Transverse colon (tissue), 4 donors: ENCODE measurements at regions not wholly inside any gene's neighbourhood (a gene's known extent, or its start where the extent isn't known, plus 50 kb on each side); places are given as distances from the start of the nearest gene placed in this dataset.

Experiments used
- DNase-seq: peaks from one replicate; pipeline ENCODE4 v3.0.0-alpha.2; 2019
- H3K27ac ChIP-seq, 4 donors: fragments of 200-600 bp; sonication (generic); 2 replicates each; pipeline ENCODE4 v1.5.1; 2016 to 2018; ENCODE audit warnings: inconsistent platforms in 4 of 4
- H3K27me3 ChIP-seq: fragments of 200-600 bp; sonication (generic); 2 replicates; pipeline ENCODE4 v1.5.1; 2017; ENCODE audit warnings: inconsistent platforms
- H3K36me3 ChIP-seq, 4 donors: fragments of 200-600 bp; sonication (generic); 2 replicates each; pipeline ENCODE4 v1.5.1; 2017 to 2019; ENCODE audit warnings: inconsistent platforms in 4 of 4
- H3K4me1 ChIP-seq, 4 donors: fragments of 200-600 bp; sonication (generic); 2 replicates each; pipeline ENCODE4 v1.5.1; 2017 to 2020; ENCODE audit warnings: inconsistent platforms in 4 of 4
- H3K4me3 ChIP-seq, 4 donors: fragments of 200-600 bp; sonication (generic); 1 replicate in 1 of 4; 2 replicates in 3 of 4; pipeline versions ENCODE4 v1.5.1 to v1.6.1; 2017 to 2019; ENCODE audit warnings: inconsistent platforms in 4 of 4
- H3K9me3 ChIP-seq, 2 donors: fragments of 200-600 bp; sonication (generic); 2 replicates each; pipeline ENCODE4 v1.5.1; 2017 to 2019; ENCODE audit warnings: inconsistent platforms in 2 of 2
- EP300 ChIP-seq: sonication (generic); formaldehyde crosslinking; IDR thresholded peaks from one replicate; pipeline ENCODE4 v1.6.1; 2017; ENCODE audit warnings: antibody characterized with exemption, low read depth
- POLR2A ChIP-seq: fragments of 450-650 bp; IDR thresholded peaks from one replicate; pipeline ENCODE4 v1.6.1; 2016; ENCODE audit warnings: antibody characterized with exemption, mild to moderate bottlenecking, moderate library complexity
- POLR2AphosphoS5 ChIP-seq, 3 donors: sonication (generic); formaldehyde crosslinking; IDR thresholded peaks; one replicate each; pipeline ENCODE4 v1.6.1; 2016; ENCODE audit warnings: antibody characterized with exemption in 3 of 3
- WGBS, 2 donors: methylation state at CpG; one replicate each; pipeline ENCODE4 v1.1.5; 2018; ENCODE audit warnings: low coverage in 1 of 2; 5-methylcytosine and 5-hydroxymethylcytosine counted together
- in situ Hi-C, 4 donors: fragments of 200-750 bp; cut with MboI; loops; one replicate each; pipeline versions ENCODE4 v1.15.0 to v1.15.1; 2017; ENCODE audit warnings: low sequenced_read_pairs in 3 of 4, low pct_ligation_motif_present in 1 of 4, low pct_unique_long_range_greater_than_20kb in 1 of 4
- intact Hi-C: fragments of 100-400 bp; cut with DNase I; formaldehyde crosslinking; loops from one replicate; pipeline ENCODE4 v1.15.1; 2023; ENCODE audit warnings: low total_unique reads
- TF ChIP-seq, protein P1 (sequence below), 5 experiments: fragments of 200-600 bp in 3 of 5; fragments of 450-650 bp in 2 of 5; sonication (generic) in 3 of 5; IDR thresholded peaks; 1 replicate in 2 of 5; 2 replicates in 3 of 5; pipeline ENCODE4 v1.5.1; 2016 to 2017; ENCODE audit warnings: antibody characterized with exemption in 5 of 5, inconsistent platforms in 3 of 5, mild to moderate bottlenecking in 2 of 5, moderate library complexity in 1 of 5

DNA sequence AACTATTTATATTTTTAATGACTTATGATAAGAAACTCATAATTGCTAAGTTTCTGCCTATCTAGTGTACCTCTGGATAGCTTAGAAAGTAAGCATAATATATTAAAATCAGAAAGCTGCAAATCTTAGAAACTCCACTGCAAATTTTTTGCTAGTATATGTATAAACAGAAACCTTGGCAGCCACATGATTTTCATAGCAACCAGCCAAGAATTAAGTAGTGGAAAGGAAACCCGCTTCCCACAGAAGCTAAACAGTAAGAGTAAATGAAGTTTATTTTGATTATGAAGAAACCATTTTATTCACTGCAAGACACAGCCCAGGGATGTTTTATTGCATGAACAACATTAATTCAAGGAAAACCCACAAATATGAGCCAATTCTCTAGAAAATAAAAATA is 872.5 kb upstream of the ADGRL3 start:
- no peaks in the 10 kb centered on the region for H3K4me1 ChIP-seq
- H3K9me3 ChIP-seq = no peaks in the 10 kb centered on the region
- no peak for DNase-seq
- intact Hi-C loops (no loop called here), in situ Hi-C loops (no loop called here)
- TF ChIP-seq POLR2A = no peak
- 43 to 62% methylated on average over 1 of the region's 1 CpG for WGBS, 2 donors
- no peaks in the 10 kb centered on the region for H3K27me3 ChIP-seq
- no peak overlapping the region for H3K27ac ChIP-seq
- H3K4me3 ChIP-seq = no peak overlapping the region
- H3K36me3 ChIP-seq = no peaks in the 10 kb centered on the region

DNA sequence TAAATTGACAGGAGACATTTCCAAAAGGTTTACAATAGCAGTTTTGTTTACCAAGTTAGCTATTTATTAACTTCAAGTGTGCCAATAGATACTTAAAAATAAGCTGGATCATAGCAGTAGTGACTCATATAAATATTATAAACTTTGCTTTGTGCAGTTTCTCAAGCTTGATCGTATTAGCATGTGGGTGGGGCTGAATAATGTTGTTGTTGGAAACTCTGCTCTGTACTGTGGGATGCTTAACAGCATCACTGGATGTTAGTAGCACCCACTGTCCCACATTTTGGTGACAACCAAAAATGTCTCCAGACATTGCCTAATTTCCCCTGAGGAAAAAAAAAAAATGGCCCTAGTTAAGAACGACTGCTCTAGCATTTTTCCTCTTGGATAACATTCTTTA is 855.2 kb upstream of the ADGRL3 start:
- DNase-seq = no peak
- WGBS, 2 donors = 27 to 58% methylated on average over 1 to 2 of the region's 2 CpGs
- Histone ChIP-seq H3K4me1 (no peaks in the 10 kb centered on the region), H3K27me3 (no peaks in the 10 kb centered on the region), H3K4me3 (no peak overlapping the region), H3K9me3 (no peaks in the 10 kb centered on the region), H3K36me3 (no peaks in the 10 kb centered on the region), H3K27ac (no peak overlapping the region)
- intact Hi-C loops = no loop called here
- in situ Hi-C loops = no loop called here
- TF ChIP-seq POLR2AphosphoS5 (IDR thresholded peaks at IDR 0.05) (no peak), POLR2A (no peak), EP300 (no peak)
- TF ChIP-seq, protein P1, sequence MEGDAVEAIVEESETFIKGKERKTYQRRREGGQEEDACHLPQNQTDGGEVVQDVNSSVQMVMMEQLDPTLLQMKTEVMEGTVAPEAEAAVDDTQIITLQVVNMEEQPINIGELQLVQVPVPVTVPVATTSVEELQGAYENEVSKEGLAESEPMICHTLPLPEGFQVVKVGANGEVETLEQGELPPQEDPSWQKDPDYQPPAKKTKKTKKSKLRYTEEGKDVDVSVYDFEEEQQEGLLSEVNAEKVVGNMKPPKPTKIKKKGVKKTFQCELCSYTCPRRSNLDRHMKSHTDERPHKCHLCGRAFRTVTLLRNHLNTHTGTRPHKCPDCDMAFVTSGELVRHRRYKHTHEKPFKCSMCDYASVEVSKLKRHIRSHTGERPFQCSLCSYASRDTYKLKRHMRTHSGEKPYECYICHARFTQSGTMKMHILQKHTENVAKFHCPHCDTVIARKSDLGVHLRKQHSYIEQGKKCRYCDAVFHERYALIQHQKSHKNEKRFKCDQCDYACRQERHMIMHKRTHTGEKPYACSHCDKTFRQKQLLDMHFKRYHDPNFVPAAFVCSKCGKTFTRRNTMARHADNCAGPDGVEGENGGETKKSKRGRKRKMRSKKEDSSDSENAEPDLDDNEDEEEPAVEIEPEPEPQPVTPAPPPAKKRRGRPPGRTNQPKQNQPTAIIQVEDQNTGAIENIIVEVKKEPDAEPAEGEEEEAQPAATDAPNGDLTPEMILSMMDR (IDR thresholded peaks at IDR 0.05) = no peak

DNA sequence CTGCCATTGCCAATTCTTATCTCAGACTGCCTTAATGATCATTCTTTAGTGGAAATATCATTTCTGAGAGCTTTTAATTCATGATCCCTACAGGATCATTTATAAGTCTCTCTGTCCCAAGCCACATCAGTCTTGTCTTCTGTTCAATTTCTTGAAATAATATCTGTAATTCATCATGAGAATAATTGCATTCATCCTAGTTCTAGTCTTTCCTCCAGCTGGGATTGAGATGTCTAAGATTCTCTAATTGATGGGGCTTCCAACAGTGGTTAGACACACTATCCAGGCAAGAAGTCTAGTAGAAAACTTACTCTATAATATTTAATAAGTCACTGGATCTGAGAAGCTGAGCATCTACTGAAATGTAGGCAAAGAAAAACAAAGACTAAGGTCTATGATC is 854.7 kb upstream of the ADGRL3 start:
- Histone ChIP-seq H3K27me3 (no peaks in the 10 kb centered on the region), H3K36me3 (no peaks in the 10 kb centered on the region), H3K9me3 (no peaks in the 10 kb centered on the region), H3K27ac (no peak overlapping the region), H3K4me1 (no peaks in the 10 kb centered on the region), H3K4me3 (no peak overlapping the region)
- DNase-seq = no peak
- TF ChIP-seq, protein P1 (IDR thresholded peaks at IDR 0.05) = no peak
- TF ChIP-seq EP300 (no peak), POLR2A (no peak), POLR2AphosphoS5 (IDR thresholded peaks at IDR 0.05) (no peak)
- intact Hi-C loops = no loop called here
- in situ Hi-C loops = no loop called here

DNA sequence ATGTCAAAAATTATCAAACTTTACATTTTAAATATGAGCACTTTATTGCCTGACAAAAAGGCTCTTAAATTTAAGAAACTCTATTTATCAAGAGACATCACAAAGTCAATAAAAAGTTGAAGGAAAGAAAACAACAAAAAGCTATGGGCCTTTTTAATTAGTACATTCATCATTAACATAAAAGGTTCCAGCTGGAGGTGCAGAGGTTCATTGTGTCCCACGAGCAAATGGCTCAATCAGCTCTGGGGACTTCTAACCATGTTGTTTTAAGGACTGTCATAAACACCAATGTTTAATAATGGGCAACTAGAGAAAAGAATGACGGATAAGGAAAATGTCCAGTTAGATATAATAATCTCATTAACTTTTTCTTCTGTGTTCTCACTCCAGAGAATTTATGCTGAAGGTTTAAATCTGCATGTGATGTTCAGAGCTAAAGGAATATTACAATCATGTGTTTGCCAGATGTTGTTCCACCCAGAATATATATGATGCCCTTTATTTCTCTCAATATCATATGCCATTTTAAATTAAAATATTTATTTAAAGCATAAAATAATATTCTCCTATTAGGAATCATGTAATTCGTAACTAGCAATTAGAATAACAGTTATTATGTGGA is 840.3 kb upstream of the ADGRL3 start:
- in situ Hi-C loops (no loop called here), intact Hi-C loops (no loop called here)
- Histone ChIP-seq H3K4me3 (no peak overlapping the region), H3K9me3 (no peaks in the 10 kb centered on the region), H3K36me3 (no peaks in the 10 kb centered on the region), H3K4me1 (no peaks in the 10 kb centered on the region), H3K27ac (no peak overlapping the region), H3K27me3 (no peaks in the 10 kb centered on the region)
- DNase-seq = no peak
- TF ChIP-seq EP300 (no peak), POLR2AphosphoS5 (IDR thresholded peaks at IDR 0.05) (no peak)
- WGBS, 2 donors = 57 to 61% methylated on average over 3 of the region's 3 CpGs

DNA sequence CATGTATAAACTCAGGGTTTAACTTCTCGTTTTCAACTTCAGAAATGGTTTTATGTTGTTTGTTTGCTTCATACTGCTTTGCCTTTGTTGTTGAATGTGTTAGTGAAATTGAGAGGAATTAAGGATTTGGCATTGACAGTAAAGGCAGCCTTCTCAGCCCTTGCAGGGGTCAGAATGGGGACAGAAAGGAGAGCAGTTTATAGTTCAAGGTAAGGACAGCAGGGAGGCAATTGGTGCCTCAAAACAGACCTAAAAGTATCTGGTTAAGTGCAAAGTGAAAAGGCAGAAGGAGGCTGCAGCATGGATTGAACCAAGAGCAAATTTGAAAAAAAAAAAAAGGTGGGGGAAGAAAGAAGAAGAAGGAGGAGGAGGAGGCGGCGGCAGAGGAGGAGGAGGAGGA is 835.0 kb upstream of the ADGRL3 start:
- WGBS, 2 donors = 24 to 69% methylated on average over 1 to 3 of the region's 3 CpGs
- in situ Hi-C loops = no loop called here
- Histone ChIP-seq H3K36me3 (no peaks in the 10 kb centered on the region), H3K27me3 (no peaks in the 10 kb centered on the region), H3K4me1 (no peaks in the 10 kb centered on the region), H3K27ac (no peak overlapping the region), H3K9me3 (no peaks in the 10 kb centered on the region), H3K4me3 (no peak overlapping the region)
- DNase-seq = no peak
- intact Hi-C loops = no loop called here
- TF ChIP-seq POLR2A (no peak), POLR2AphosphoS5 (IDR thresholded peaks at IDR 0.05) (no peak), EP300 (no peak)
- TF ChIP-seq, protein P1 (IDR thresholded peaks at IDR 0.05) = no peak
